Prostate gland (tissue), 2 donors: ENCODE measurements at regions not wholly inside any gene's neighbourhood (a gene's known extent, or its start where the extent isn't known, plus 50 kb on each side); places are given as distances from the start of the nearest gene placed in this dataset.

Experiments used
- DNase-seq: peaks from one replicate; pipeline ENCODE4 v3.0.0-alpha.2; 2019; ENCODE audit warnings: low spot score
- H3K27ac ChIP-seq, 2 donors: fragments of 200-600 bp; sonication (generic); 2 replicates each; pipeline ENCODE4 v1.5.1; 2017 to 2019
- H3K27me3 ChIP-seq: fragments of 200-600 bp; sonication (generic); replicated peaks from 2 replicates; pipeline ENCODE4 v1.5.1; 2019; ENCODE audit not compliant: insufficient read depth
- H3K36me3 ChIP-seq, 2 donors: fragments of 200-600 bp; sonication (generic); 1 replicate in 1 of 2; 2 replicates in 1 of 2; pipeline versions ENCODE4 v1.5.1 to v1.8.1; 2017 to 2019
- H3K4me1 ChIP-seq: fragments of 200-600 bp; sonication (generic); replicated peaks from 2 replicates; pipeline ENCODE4 v1.5.1; 2019
- H3K4me3 ChIP-seq, 2 donors: fragments of 200-600 bp; sonication (generic); 2 replicates each; pipeline ENCODE4 v1.5.1; 2017 to 2019
- H3K9me3 ChIP-seq: fragments of 200-600 bp; sonication (generic); 2 replicates; pipeline ENCODE4 v1.5.1; 2017
- CTCF ChIP-seq, 4 experiments: fragments of 200-600 bp in 2 of 4; fragments of 450-650 bp in 2 of 4; sonication (generic) in 2 of 4; IDR thresholded peaks; 1 replicate in 3 of 4; 2 replicates in 1 of 4; pipeline ENCODE4 v1.5.1; 2016 to 2019; ENCODE audit warnings: antibody characterized with exemption in 4 of 4, mild to moderate bottlenecking in 2 of 4, moderate library complexity in 2 of 4
- POLR2A ChIP-seq: fragments of 450-650 bp; IDR thresholded peaks from one replicate; pipeline ENCODE4 v1.6.1; 2016; ENCODE audit warnings: antibody characterized with exemption, mild to moderate bottlenecking
- POLR2AphosphoS5 ChIP-seq: sonication (generic); formaldehyde crosslinking; IDR thresholded peaks from one replicate; pipeline ENCODE4 v1.6.1; 2017; ENCODE audit warnings: antibody characterized with exemption
- WGBS: methylation state at CpG from one replicate; pipeline ENCODE4 v1.1.5; 2018; 5-methylcytosine and 5-hydroxymethylcytosine counted together
- intact Hi-C: fragments of 100-400 bp; cut with DNase I; formaldehyde crosslinking; loops from one replicate; pipeline ENCODE4 v1.14.2; 2022

- intact Hi-C loops = no loop called here
- WGBS = 94% methylated on average over 2 of the region's 2 CpGs
- Histone ChIP-seq H3K9me3 (no peaks in the 10 kb centered on the region), H3K27me3 (no peaks in the 10 kb centered on the region), H3K27ac (no peak overlapping the region), H3K4me1 (no peaks in the 10 kb centered on the region), H3K36me3 (no peaks in the 10 kb centered on the region), H3K4me3 (no peak overlapping the region)
- no peak for DNase-seq
- TF ChIP-seq CTCF (IDR thresholded peaks at IDR 0.05) (no peak), POLR2A (no peak)
These were observed 1029.6 kb downstream of the TTLL7 start for GRCh38 chr1:82969340-82969739.

- Histone ChIP-seq H3K4me3 (no peak overlapping the region), H3K27me3 (no peaks in the 10 kb centered on the region), H3K9me3 (no peaks in the 10 kb centered on the region), H3K27ac (no peak overlapping the region), H3K4me1 (no peaks in the 10 kb centered on the region), H3K36me3 (no peaks in the 10 kb centered on the region)
- no peak for DNase-seq
- WGBS = 38% methylated on average over 2 of the region's 2 CpGs
- TF ChIP-seq POLR2A (no peak), CTCF (IDR thresholded peaks at IDR 0.05) (no peak), POLR2AphosphoS5 (no peak)
- intact Hi-C loops = no loop called here
These were observed 1036.3 kb downstream of the TTLL7 start for GRCh38 chr1:82962658-82963057.

GRCh38 chr1:82950606-82951200 is 1048.2 kb downstream of the TTLL7 start:
- intact Hi-C loops = no loop called here
- TF ChIP-seq POLR2A = no peak
- TF ChIP-seq CTCF (IDR thresholded peaks at IDR 0.05) = no peak
- TF ChIP-seq POLR2AphosphoS5 = no peak

GRCh38 chr1:82948386-82948785 is 1050.5 kb downstream of the TTLL7 start:
- Histone ChIP-seq H3K9me3 (no peaks in the 10 kb centered on the region), H3K4me3 (no peak overlapping the region), H3K27ac (no peak overlapping the region), H3K36me3 (no peaks in the 10 kb centered on the region), H3K27me3 (no peaks in the 10 kb centered on the region), H3K4me1 (no peaks in the 10 kb centered on the region)
- DNase-seq = no peak
- intact Hi-C loops = no loop called here
- 43% methylated on average over 1 of the region's 1 CpG for WGBS
- TF ChIP-seq POLR2AphosphoS5 = no peak
- no peak for TF ChIP-seq CTCF (IDR thresholded peaks at IDR 0.05)
- TF ChIP-seq POLR2A = no peak

More at GRCh38 chr1:82950606-82951200, 1048.2 kb downstream of the TTLL7 start:
- H3K36me3 ChIP-seq = no peaks in the 10 kb centered on the region
- no peak overlapping the region for H3K27ac ChIP-seq
- H3K4me3 ChIP-seq = no peak overlapping the region
- no peaks in the 10 kb centered on the region for H3K9me3 ChIP-seq
- 90% methylated on average over 6 of the region's 6 CpGs for WGBS
- no peaks in the 10 kb centered on the region for H3K27me3 ChIP-seq
- no peaks in the 10 kb centered on the region for H3K4me1 ChIP-seq
- no peak for DNase-seq

- no peaks in the 10 kb centered on the region for H3K27me3 ChIP-seq
- 94% methylated on average over 2 of the region's 2 CpGs for WGBS
- no peak overlapping the region for H3K27ac ChIP-seq
- no peaks in the 10 kb centered on the region for H3K9me3 ChIP-seq
- H3K36me3 ChIP-seq = no peaks in the 10 kb centered on the region
- intact Hi-C loops = no loop called here
- no peak for DNase-seq
- no peaks in the 10 kb centered on the region for H3K4me1 ChIP-seq
- TF ChIP-seq POLR2AphosphoS5 (no peak), POLR2A (no peak), CTCF (IDR thresholded peaks at IDR 0.05) (no peak)
- H3K4me3 ChIP-seq = no peak overlapping the region
These were observed 1051.7 kb downstream of the TTLL7 start for GRCh38 chr1:82947278-82947677.
